NCI-H1694 treated with DMSO at 0.1 percent for 48 hours (cell line): ENCODE measurements at regions not wholly inside any gene's neighbourhood (a gene's known extent, or its start where the extent isn't known, plus 50 kb on each side); places are given as distances from the start of the nearest gene placed in this dataset.
"Not testable (repeated sequence)": the region's sequence is repeated elsewhere in the genome, so short reads cannot be mapped to it uniquely, and the experiment has no call there.

ENCODE experiments used
- DNase-seq: peaks from one replicate; lab custom pipeline; 2025; lab: John Stamatoyannopoulos, UW

- no peak for DNase-seq
These were observed 721.9 kb upstream of the HS3ST5 start for GRCh38 chr6:115064680-115065079.

- no peak for DNase-seq
These were observed 717.8 kb upstream of the HS3ST5 start for GRCh38 chr6:115060581-115060980.

- no peak for DNase-seq
These were observed 715.8 kb upstream of the HS3ST5 start for GRCh38 chr6:115058414-115059211.

GRCh38 chr6:115055579-115055978 lies 712.8 kb upstream of the HS3ST5 start:
- no peak for DNase-seq

GRCh38 chr6:115054242-115054641 lies 711.4 kb upstream of the HS3ST5 start:
- not testable (repeated sequence) for DNase-seq

- DNase-seq, result no peak
These were observed 710.5 kb upstream of the HS3ST5 start for GRCh38 chr6:115053169-115053860.

- no peak for DNase-seq
These were observed 673.8 kb upstream of the HS3ST5 start for GRCh38 chr6:115016593-115016992.

GRCh38 chr6:115004982-115005381 lies 662.2 kb upstream of the HS3ST5 start:
- DNase-seq, result no peak

GRCh38 chr6:115004204-115004603 lies 661.4 kb upstream of the HS3ST5 start:
- no peak for DNase-seq

- DNase-seq, result no peak
These were observed 659.0 kb upstream of the HS3ST5 start for GRCh38 chr6:115001731-115002350.

- DNase-seq, result no peak
These were observed 657.9 kb upstream of the HS3ST5 start for GRCh38 chr6:115000736-115001135.

- DNase-seq, result no peak
These were observed 655.7 kb upstream of the HS3ST5 start for GRCh38 chr6:114998492-114998891.

- no peak for DNase-seq
These were observed 655.0 kb upstream of the HS3ST5 start for GRCh38 chr6:114997813-114998292.

GRCh38 chr6:114995526-114995925 lies 652.7 kb upstream of the HS3ST5 start:
- no peak for DNase-seq

- no peak for DNase-seq
These were observed 646.6 kb upstream of the HS3ST5 start for GRCh38 chr6:114989279-114989964.

- no peak for DNase-seq
These were observed 644.5 kb upstream of the HS3ST5 start for GRCh38 chr6:114987281-114987680.

GRCh38 chr6:114955363-114955762 lies 612.5 kb upstream of the HS3ST5 start:
- no peak for DNase-seq

- DNase-seq, result no peak
These were observed 609.4 kb upstream of the HS3ST5 start for GRCh38 chr6:114952229-114952628.

GRCh38 chr6:114945392-114945791 lies 602.6 kb upstream of the HS3ST5 start:
- DNase-seq, result no peak

- no peak for DNase-seq
These were observed 598.3 kb upstream of the HS3ST5 start for GRCh38 chr6:114941078-114941477.

GRCh38 chr6:114940181-114940580 lies 597.4 kb upstream of the HS3ST5 start:
- DNase-seq, result no peak

- DNase-seq, result no peak
These were observed 596.8 kb upstream of the HS3ST5 start for GRCh38 chr6:114939630-114940029.
